HCT116 (cell line): ENCODE measurements at regions not wholly inside any gene's neighbourhood (a gene's known extent, or its start where the extent isn't known, plus 50 kb on each side); places are given as distances from the start of the nearest gene placed in this dataset.

Experiments
- EZH2 ChIP-seq: fragments of 200-600 bp; sonication (generic); IDR thresholded peaks from 2 replicates; pipeline ENCODE4 v1.6.1; 2017; ENCODE audit warnings: antibody characterized with exemption, mixed run types
- FOSL1 ChIP-seq: IDR thresholded peaks from 2 replicates; pipeline ENCODE4 v1.6.1; 2012; ENCODE audit warnings: low read depth
- YY1 ChIP-seq: IDR thresholded peaks from 2 replicates; pipeline ENCODE4 v1.6.1; 2011; ENCODE audit warnings: low read length, low read depth, moderate library complexity, mild to moderate bottlenecking; ENCODE audit not compliant: insufficient replicate concordance; ENCODE audit errors: extremely low read depth
- ZNF274 ChIP-seq: fragments of 200-500 bp; sonication (Bioruptor generic); IDR thresholded peaks from 2 replicates; pipeline ENCODE4 v1.6.1; 2014; ENCODE audit warnings: mild to moderate bottlenecking, low read depth, low read length, inconsistent platforms
- TF ChIP-seq, protein P1 (sequence below), 3 experiments: fragments of 200-600 bp in 1 of 3; sonication (generic) in 1 of 3; IDR thresholded peaks in 2 of 3; conservative IDR thresholded peaks in 1 of 3; 2 replicates each; pipeline ENCODE4 v1.5.1; 2012 to 2017; ENCODE audit warnings: low read depth in 2 of 3, low read length in 2 of 3, antibody characterized with exemption in 1 of 3, borderline replicate concordance in 1 of 3, control low read depth in 1 of 3, mild to moderate bottlenecking in 1 of 3, mixed read lengths in 1 of 3, mixed run types in 1 of 3, moderate library complexity in 1 of 3; ENCODE audit not compliant: insufficient read depth in 1 of 3
- TF ChIP-seq, protein P2 (sequence below): IDR thresholded peaks from 2 replicates; pipeline ENCODE4 v1.6.1; 2012
- TF ChIP-seq, protein P3 (sequence below): IDR thresholded peaks from 2 replicates; pipeline ENCODE4 v1.6.1; 2012; ENCODE audit warnings: low read depth

DNA sequence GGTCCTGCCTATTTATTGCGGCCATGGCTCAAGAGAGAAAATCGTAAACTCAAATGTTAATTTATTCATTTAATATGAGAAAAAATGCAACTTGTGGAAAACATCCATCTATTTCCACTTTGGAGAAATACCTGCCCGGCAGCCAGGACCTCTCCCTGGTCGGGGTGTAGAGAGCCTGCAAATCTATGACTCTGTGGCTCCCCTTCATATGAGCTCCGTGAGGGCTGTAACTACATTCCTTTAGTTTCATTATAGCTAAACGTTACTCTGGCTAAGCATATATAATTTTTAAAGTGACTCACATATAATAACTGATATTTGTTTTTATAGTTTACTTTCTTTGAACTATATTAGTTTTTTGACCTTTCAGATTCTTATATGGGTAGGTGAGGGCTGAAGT is 857.8 kb upstream of the FAT3 start:
- TF ChIP-seq, protein P1, sequence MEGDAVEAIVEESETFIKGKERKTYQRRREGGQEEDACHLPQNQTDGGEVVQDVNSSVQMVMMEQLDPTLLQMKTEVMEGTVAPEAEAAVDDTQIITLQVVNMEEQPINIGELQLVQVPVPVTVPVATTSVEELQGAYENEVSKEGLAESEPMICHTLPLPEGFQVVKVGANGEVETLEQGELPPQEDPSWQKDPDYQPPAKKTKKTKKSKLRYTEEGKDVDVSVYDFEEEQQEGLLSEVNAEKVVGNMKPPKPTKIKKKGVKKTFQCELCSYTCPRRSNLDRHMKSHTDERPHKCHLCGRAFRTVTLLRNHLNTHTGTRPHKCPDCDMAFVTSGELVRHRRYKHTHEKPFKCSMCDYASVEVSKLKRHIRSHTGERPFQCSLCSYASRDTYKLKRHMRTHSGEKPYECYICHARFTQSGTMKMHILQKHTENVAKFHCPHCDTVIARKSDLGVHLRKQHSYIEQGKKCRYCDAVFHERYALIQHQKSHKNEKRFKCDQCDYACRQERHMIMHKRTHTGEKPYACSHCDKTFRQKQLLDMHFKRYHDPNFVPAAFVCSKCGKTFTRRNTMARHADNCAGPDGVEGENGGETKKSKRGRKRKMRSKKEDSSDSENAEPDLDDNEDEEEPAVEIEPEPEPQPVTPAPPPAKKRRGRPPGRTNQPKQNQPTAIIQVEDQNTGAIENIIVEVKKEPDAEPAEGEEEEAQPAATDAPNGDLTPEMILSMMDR (IDR thresholded peaks at IDR 0.05 in 2 of 3, conservative IDR thresholded peaks at IDR 0.05 in 1 of 3; ENCODE audit: borderline replicate concordance in 1 of 3, insufficient read depth in 1 of 3, low read depth in 2 of 3, low read length in 2 of 3): no peak
- TF ChIP-seq, protein P2, sequence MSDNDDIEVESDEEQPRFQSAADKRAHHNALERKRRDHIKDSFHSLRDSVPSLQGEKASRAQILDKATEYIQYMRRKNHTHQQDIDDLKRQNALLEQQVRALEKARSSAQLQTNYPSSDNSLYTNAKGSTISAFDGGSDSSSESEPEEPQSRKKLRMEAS: no peak
- TF ChIP-seq EZH2 (no peak), YY1 (no peak), ZNF274 (no peak), FOSL1 (no peak)
- TF ChIP-seq, protein P3, sequence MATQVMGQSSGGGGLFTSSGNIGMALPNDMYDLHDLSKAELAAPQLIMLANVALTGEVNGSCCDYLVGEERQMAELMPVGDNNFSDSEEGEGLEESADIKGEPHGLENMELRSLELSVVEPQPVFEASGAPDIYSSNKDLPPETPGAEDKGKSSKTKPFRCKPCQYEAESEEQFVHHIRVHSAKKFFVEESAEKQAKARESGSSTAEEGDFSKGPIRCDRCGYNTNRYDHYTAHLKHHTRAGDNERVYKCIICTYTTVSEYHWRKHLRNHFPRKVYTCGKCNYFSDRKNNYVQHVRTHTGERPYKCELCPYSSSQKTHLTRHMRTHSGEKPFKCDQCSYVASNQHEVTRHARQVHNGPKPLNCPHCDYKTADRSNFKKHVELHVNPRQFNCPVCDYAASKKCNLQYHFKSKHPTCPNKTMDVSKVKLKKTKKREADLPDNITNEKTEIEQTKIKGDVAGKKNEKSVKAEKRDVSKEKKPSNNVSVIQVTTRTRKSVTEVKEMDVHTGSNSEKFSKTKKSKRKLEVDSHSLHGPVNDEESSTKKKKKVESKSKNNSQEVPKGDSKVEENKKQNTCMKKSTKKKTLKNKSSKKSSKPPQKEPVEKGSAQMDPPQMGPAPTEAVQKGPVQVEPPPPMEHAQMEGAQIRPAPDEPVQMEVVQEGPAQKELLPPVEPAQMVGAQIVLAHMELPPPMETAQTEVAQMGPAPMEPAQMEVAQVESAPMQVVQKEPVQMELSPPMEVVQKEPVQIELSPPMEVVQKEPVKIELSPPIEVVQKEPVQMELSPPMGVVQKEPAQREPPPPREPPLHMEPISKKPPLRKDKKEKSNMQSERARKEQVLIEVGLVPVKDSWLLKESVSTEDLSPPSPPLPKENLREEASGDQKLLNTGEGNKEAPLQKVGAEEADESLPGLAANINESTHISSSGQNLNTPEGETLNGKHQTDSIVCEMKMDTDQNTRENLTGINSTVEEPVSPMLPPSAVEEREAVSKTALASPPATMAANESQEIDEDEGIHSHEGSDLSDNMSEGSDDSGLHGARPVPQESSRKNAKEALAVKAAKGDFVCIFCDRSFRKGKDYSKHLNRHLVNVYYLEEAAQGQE: no peak
